ENCODE measurements at regions not wholly inside any gene's neighbourhood (a gene's known extent, or its start where the extent isn't known, plus 50 kb on each side); places are given as distances from the start of the nearest gene placed in this dataset.
A peak's percentile ranks its signal among the peaks of the same experiment; 100 is the strongest.

DNA sequence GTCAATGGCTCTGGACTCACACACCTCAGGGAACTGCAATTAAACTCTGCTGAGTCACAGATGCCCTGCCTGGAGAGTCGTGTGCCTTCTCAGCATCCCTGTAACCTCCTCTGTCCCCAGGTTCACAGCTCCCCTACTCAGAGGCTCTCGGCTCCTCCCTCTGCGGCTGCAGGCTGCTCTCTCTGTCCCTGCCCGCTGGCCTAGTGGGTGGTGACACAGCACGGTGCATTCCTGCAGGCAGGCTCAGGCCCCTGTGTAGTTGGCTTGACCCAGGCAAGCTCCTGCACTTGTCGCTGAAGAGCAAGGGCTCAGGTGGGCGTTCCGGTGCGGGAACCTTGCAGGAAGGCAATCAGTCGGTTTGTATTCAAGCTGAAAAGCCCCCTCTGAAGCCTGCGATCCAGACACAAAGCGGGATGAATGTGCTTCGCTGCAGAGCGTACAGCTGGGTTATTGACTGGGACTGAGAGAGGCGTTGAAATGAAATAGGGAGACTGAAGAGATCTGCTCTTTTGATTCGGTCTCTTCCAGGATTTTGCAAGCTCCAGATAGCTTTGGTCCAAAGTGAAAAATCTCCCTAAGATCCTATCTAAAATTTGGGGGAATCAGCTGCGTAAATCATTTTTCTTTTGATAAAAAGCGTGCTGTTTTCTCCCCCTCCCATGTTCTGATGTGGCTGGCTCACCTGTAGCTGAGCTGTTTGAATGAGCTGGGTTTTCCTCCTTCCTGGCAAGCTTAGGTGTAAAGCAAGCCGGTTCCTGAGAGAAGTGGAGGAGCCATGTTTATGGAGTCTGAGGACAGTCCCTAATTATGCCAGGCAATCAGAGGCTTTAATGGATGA is 208.7 kb upstream of the PHYHIPL start:
- Histone ChIP-seq H2AFZ (ENCODE audit: control insufficient read depth, low read depth, low read length) (peak overlapping the region; percentile 15; the same call in 1 of the 2 replicates), H3K4me2 (ENCODE audit: control insufficient read depth, insufficient read depth) (peak overlapping the region; percentile 44), H3K9me3 (replicated peaks; ENCODE audit: control insufficient read depth, insufficient read depth, low read length) (no peaks in the 10 kb centered on the region), H3K4me3 (no peak overlapping the region), H3K27ac (ENCODE audit: control insufficient read depth, insufficient read depth) (no peak overlapping the region), H3K36me3 (ENCODE audit: control insufficient read depth in 2 of 2, insufficient read depth in 2 of 2, low read length in 1 of 2) (no peaks in the 10 kb centered on the region), H3K4me1 (ENCODE audit: control insufficient read depth, insufficient read depth, low read length) (no peaks in the 10 kb centered on the region), H4K20me1 (ENCODE audit: control insufficient read depth, insufficient read depth) (no peaks in the 10 kb centered on the region), H3K79me2 (ENCODE audit: control insufficient read depth, insufficient read depth, low read length) (no peaks in the 10 kb centered on the region), H3K9ac (ENCODE audit: control insufficient read depth, insufficient read depth, low read length) (no peak overlapping the region), H3K27me3 (replicated peaks in 1 of 2; ENCODE audit: control insufficient read depth in 2 of 2, insufficient read depth in 2 of 2, low read length in 1 of 2) (no peaks in the 10 kb centered on the region)
- WGBS (ENCODE audit: insufficient coverage, insufficient replicate concordance, low lambda C conversion rate, missing lambda C conversion rate), result 16% methylated on average over 19 of the region's 19 CpGs
- in situ Hi-C loops (cut with MboI), result no loop called here
- peak; percentile 88 for ATAC-seq
- ChIA-PET CTCF (interaction anchor here (0.5 to 8.6 kb wide), 11 partner anchors 8 to 215 kb away, joined by 3 to 56 read pairs (median 4); no protein-coding TSS in a partner anchor), POLR2A (interaction anchor here (0.6 to 2.4 kb wide), 9 partner anchors 9 to 152 kb away, joined by 3 to 9 read pairs (median 3); no protein-coding TSS in a partner anchor), RAD21 (ENCODE audit: unreplicated experiment) (interaction anchor here (0.5 to 2.3 kb wide), 22 partner anchors 9 to 214 kb away, joined by 3 to 13 read pairs (median 4); no protein-coding TSS in a partner anchor), SMC1A (ENCODE audit: uncharacterized antibody, unreplicated experiment) (interaction anchor here (0.6 to 9.3 kb wide), 23 partner anchors 8 to 324 kb away, joined by 3 to 123 read pairs (median 6); no protein-coding TSS in a partner anchor)
- intact Hi-C loops (cut with micrococcal nuclease; ENCODE audit: unreplicated experiment), result loop anchor here (2.0 to 10.0 kb wide), 3 partner anchors 13 to 937 kb away; partner anchors contain the start of gene CCDC6
- no TSS peak for BruUV-seq (replicated peaks)
- FAIRE-seq, result no peak
- DNase-seq (ENCODE audit: low read depth, low spot score), result no peak
- peak in 1 of 2 experiments; percentile 35; a peak in 1 of 4 replicates for TF ChIP-seq BHLHE40 (IDR thresholded peaks at IDR 0.05; ENCODE audit: borderline replicate concordance in 1 of 2, low read depth in 2 of 2, low read length in 1 of 2)
- TF ChIP-seq, protein P1, sequence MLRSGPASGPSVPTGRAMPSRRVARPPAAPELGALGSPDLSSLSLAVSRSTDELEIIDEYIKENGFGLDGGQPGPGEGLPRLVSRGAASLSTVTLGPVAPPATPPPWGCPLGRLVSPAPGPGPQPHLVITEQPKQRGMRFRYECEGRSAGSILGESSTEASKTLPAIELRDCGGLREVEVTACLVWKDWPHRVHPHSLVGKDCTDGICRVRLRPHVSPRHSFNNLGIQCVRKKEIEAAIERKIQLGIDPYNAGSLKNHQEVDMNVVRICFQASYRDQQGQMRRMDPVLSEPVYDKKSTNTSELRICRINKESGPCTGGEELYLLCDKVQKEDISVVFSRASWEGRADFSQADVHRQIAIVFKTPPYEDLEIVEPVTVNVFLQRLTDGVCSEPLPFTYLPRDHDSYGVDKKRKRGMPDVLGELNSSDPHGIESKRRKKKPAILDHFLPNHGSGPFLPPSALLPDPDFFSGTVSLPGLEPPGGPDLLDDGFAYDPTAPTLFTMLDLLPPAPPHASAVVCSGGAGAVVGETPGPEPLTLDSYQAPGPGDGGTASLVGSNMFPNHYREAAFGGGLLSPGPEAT (IDR thresholded peaks at IDR 0.05; ENCODE audit: low read depth), result no peak
- TF ChIP-seq IKZF1 (conservative IDR thresholded peaks at IDR 0.05), result no peak
- TF ChIP-seq, protein P2, sequence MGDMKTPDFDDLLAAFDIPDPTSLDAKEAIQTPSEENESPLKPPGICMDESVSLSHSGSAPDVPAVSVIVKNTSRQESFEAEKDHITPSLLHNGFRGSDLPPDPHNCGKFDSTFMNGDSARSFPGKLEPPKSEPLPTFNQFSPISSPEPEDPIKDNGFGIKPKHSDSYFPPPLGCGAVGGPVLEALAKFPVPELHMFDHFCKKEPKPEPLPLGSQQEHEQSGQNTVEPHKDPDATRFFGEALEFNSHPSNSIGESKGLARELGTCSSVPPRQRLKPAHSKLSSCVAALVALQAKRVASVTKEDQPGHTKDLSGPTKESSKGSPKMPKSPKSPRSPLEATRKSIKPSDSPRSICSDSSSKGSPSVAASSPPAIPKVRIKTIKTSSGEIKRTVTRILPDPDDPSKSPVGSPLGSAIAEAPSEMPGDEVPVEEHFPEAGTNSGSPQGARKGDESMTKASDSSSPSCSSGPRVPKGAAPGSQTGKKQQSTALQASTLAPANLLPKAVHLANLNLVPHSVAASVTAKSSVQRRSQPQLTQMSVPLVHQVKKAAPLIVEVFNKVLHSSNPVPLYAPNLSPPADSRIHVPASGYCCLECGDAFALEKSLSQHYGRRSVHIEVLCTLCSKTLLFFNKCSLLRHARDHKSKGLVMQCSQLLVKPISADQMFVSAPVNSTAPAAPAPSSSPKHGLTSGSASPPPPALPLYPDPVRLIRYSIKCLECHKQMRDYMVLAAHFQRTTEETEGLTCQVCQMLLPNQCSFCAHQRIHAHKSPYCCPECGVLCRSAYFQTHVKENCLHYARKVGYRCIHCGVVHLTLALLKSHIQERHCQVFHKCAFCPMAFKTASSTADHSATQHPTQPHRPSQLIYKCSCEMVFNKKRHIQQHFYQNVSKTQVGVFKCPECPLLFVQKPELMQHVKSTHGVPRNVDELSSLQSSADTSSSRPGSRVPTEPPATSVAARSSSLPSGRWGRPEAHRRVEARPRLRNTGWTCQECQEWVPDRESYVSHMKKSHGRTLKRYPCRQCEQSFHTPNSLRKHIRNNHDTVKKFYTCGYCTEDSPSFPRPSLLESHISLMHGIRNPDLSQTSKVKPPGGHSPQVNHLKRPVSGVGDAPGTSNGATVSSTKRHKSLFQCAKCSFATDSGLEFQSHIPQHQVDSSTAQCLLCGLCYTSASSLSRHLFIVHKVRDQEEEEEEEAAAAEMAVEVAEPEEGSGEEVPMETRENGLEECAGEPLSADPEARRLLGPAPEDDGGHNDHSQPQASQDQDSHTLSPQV (IDR thresholded peaks at IDR 0.05), result no peak
- TF ChIP-seq, protein P3, sequence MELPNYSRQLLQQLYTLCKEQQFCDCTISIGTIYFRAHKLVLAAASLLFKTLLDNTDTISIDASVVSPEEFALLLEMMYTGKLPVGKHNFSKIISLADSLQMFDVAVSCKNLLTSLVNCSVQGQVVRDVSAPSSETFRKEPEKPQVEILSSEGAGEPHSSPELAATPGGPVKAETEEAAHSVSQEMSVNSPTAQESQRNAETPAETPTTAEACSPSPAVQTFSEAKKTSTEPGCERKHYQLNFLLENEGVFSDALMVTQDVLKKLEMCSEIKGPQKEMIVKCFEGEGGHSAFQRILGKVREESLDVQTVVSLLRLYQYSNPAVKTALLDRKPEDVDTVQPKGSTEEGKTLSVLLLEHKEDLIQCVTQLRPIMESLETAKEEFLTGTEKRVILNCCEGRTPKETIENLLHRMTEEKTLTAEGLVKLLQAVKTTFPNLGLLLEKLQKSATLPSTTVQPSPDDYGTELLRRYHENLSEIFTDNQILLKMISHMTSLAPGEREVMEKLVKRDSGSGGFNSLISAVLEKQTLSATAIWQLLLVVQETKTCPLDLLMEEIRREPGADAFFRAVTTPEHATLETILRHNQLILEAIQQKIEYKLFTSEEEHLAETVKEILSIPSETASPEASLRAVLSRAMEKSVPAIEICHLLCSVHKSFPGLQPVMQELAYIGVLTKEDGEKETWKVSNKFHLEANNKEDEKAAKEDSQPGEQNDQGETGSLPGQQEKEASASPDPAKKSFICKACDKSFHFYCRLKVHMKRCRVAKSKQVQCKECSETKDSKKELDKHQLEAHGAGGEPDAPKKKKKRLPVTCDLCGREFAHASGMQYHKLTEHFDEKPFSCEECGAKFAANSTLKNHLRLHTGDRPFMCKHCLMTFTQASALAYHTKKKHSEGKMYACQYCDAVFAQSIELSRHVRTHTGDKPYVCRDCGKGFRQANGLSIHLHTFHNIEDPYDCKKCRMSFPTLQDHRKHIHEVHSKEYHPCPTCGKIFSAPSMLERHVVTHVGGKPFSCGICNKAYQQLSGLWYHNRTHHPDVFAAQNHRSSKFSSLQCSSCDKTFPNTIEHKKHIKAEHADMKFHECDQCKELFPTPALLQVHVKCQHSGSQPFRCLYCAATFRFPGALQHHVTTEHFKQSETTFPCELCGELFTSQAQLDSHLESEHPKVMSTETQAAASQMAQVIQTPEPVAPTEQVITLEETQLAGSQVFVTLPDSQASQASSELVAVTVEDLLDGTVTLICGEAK (IDR thresholded peaks at IDR 0.05; ENCODE audit: borderline replicate concordance), result no peak
- TF ChIP-seq CBX5 (IDR thresholded peaks at IDR 0.05; ENCODE audit: low read depth), result no peak
- TF ChIP-seq CEBPB (IDR thresholded peaks at IDR 0.05; ENCODE audit: borderline replicate concordance in 1 of 2, low read depth in 2 of 2, low read length in 2 of 2), result no peak
- peak; percentile 72; the same call in 1 of the 2 replicates for TF ChIP-seq BACH1 (IDR thresholded peaks at IDR 0.05; ENCODE audit: borderline replicate concordance)
- TF ChIP-seq, protein P4, sequence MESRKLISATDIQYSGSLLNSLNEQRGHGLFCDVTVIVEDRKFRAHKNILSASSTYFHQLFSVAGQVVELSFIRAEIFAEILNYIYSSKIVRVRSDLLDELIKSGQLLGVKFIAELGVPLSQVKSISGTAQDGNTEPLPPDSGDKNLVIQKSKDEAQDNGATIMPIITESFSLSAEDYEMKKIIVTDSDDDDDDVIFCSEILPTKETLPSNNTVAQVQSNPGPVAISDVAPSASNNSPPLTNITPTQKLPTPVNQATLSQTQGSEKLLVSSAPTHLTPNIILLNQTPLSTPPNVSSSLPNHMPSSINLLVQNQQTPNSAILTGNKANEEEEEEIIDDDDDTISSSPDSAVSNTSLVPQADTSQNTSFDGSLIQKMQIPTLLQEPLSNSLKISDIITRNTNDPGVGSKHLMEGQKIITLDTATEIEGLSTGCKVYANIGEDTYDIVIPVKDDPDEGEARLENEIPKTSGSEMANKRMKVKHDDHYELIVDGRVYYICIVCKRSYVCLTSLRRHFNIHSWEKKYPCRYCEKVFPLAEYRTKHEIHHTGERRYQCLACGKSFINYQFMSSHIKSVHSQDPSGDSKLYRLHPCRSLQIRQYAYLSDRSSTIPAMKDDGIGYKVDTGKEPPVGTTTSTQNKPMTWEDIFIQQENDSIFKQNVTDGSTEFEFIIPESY (IDR thresholded peaks at IDR 0.05), result no peak

Measured in GM12878 (cell line).